ENCODE measurements at regions not wholly inside any gene's neighbourhood (a gene's known extent, or its start where the extent isn't known, plus 50 kb on each side); places are given as distances from the start of the nearest gene placed in this dataset.

- TF ChIP-seq CTCF (IDR thresholded peaks at IDR 0.05; ENCODE audit: extremely low read depth in 1 of 2, insufficient read depth in 1 of 2, low read depth in 1 of 2, low read length in 2 of 2) (no peak), MYC (IDR thresholded peaks at IDR 0.05; ENCODE audit: low read depth, low read length) (no peak), POLR2AphosphoS5 (IDR thresholded peaks at IDR 0.05; ENCODE audit: insufficient read depth, low read depth, low read length) (no peak)
These were observed 488.7 kb upstream of the CCNG1 start for GRCh38 chr5:162948677-162949076.

Measured in endothelial cell of umbilical vein (primary cell).